Pancreas (tissue), 10 donors: ENCODE measurements at regions not wholly inside any gene's neighbourhood (a gene's known extent, or its start where the extent isn't known, plus 50 kb on each side); places are given as distances from the start of the nearest gene placed in this dataset.

ENCODE experiments used
- ATAC-seq, 4 donors: fragments of 200-7000 bp; cut with Tn5 transposase; one replicate each; pipeline versions ENCODE4 v1.8.0 to v1.9.1; 2020; ENCODE audit warnings: mild to moderate bottlenecking in 4 of 4, moderate library complexity in 4 of 4
- DNase-seq, 6 donors: peaks; one replicate each; pipeline ENCODE4 v3.0.0-alpha.2; 2020
- FAIRE-seq: peaks from 2 replicates; lab custom pipeline; 2012; peaks lifted over from hg19 to GRCh38; lab: Jason Lieb, UNC
- H3K27ac ChIP-seq, 4 donors: fragments of 200-600 bp; sonication (generic); 1 replicate in 3 of 4; 2 replicates in 1 of 4; pipeline versions ENCODE4 v1.5.0 to v1.8.0; 2020
- H3K27me3 ChIP-seq, 4 donors: fragments of 200-600 bp; one replicate each; pipeline ENCODE4 v1.8.0; 2021
- H3K36me3 ChIP-seq, 3 donors: fragments of 200-600 bp; sonication (generic) in 1 of 3; one replicate each; pipeline versions ENCODE4 v1.5.0 to v1.8.0; 2020 to 2021
- H3K4me1 ChIP-seq, 3 donors: fragments of 200-600 bp; one replicate each; pipeline ENCODE4 v1.8.0; 2021
- H3K4me3 ChIP-seq, 4 donors: fragments of 200-600 bp; sonication (generic) in 2 of 4; one replicate each; pipeline versions ENCODE4 v1.5.0 to v1.8.0; 2020 to 2021
- H3K9me3 ChIP-seq, 4 donors: fragments of 200-600 bp; one replicate each; pipeline ENCODE4 v1.8.0; 2021
- WGBS, 2 donors: extraction: QIAGEN DNeasy Blood & Tissue Kit; methylation state at CpG; one replicate each; pipeline ENCODE4 v1.1.7; 2013; 5-methylcytosine and 5-hydroxymethylcytosine counted together
- intact Hi-C, 3 donors: fragments of 100-400 bp; cut with DNase I; formaldehyde crosslinking; loops; one replicate each; pipeline versions ENCODE4 v1.11.1 to v1.14.2; 2022
- TF ChIP-seq, protein P1 (sequence below), 4 donors: fragments of 200-600 bp; sonication (generic) in 3 of 4; IDR thresholded peaks; one replicate each; pipeline versions ENCODE4 v1.5.0 to v1.8.0; 2021; ENCODE audit warnings: antibody characterized with exemption in 4 of 4
- donor health status: healthy with polysubstance abuse.
- donor health status: DM: no; HTN: no; CAD: no; lungs with moderate emphysema.
- donor health status: DM: no; HTN: no; CAD: no.
- donor health status: control.
- donor health status: control.
- donor health status: Bipolar disorder and iron deficiency.
- donor health status: DM: yes; HTN: yes; CAD: no.
- donor health status: DM: no; HTN: no; CAD: no.
- donor health status: DM: no; HTN: no; CAD: no.
- donor health status: DM: yes; HTN: yes; CAD: no.

DNA sequence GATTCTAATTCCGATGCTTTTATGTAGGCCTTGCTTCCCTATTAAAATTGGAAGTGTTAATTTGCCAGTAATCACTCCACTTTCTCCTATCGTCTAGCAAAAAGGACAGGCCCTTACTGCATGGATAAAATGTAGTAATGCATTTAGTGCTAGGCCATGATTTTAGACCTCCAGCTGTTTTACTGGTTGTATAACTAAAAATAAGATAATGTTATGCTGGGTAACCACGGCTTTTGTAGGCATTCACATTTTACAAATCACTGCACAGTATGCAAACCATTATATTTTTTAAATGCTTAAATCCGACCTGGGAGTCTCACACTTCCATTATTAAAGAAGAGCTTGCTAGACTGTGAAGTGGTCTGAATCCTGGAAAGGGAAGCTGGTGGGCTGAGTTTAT is 179.5 kb downstream of the TFAP2A start:
- no peak for ATAC-seq
- H3K36me3 ChIP-seq = no peaks in the 10 kb centered on the region
- TF ChIP-seq, protein P1, sequence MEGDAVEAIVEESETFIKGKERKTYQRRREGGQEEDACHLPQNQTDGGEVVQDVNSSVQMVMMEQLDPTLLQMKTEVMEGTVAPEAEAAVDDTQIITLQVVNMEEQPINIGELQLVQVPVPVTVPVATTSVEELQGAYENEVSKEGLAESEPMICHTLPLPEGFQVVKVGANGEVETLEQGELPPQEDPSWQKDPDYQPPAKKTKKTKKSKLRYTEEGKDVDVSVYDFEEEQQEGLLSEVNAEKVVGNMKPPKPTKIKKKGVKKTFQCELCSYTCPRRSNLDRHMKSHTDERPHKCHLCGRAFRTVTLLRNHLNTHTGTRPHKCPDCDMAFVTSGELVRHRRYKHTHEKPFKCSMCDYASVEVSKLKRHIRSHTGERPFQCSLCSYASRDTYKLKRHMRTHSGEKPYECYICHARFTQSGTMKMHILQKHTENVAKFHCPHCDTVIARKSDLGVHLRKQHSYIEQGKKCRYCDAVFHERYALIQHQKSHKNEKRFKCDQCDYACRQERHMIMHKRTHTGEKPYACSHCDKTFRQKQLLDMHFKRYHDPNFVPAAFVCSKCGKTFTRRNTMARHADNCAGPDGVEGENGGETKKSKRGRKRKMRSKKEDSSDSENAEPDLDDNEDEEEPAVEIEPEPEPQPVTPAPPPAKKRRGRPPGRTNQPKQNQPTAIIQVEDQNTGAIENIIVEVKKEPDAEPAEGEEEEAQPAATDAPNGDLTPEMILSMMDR (IDR thresholded peaks at IDR 0.05) = no peak
- 54 to 56% methylated on average over 4 of the region's 4 CpGs for WGBS, 2 donors
- H3K9me3 ChIP-seq = no peaks in the 10 kb centered on the region
- FAIRE-seq = no peak
- intact Hi-C loops = no loop called here
- H3K4me3 ChIP-seq = no peak overlapping the region
- H3K27me3 ChIP-seq = no peaks in the 10 kb centered on the region
- H3K4me1 ChIP-seq = no peaks in the 10 kb centered on the region
- DNase-seq = no peak
- H3K27ac ChIP-seq = no peak overlapping the region

DNA sequence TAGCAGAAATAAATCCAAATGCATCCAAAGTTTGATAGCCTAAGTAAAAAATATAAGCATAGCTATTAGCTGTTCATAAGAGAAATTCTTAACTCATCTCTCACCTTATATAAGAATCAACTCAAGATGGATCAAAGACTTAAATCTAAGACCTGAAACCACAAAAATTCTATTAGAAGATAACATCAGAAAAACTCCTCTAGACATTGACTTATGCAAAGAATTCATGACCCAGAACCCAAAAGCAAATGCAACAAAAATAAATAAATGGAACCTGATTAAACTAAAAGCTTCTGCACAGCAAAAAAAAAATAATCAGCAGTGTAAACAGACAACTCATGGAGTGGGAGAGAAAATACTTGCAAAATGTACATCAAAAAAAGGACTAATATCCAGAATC is 184.3 kb downstream of the TFAP2A start:
- intact Hi-C loops = no loop called here
- no peak for DNase-seq
- no peak for FAIRE-seq

DNA sequence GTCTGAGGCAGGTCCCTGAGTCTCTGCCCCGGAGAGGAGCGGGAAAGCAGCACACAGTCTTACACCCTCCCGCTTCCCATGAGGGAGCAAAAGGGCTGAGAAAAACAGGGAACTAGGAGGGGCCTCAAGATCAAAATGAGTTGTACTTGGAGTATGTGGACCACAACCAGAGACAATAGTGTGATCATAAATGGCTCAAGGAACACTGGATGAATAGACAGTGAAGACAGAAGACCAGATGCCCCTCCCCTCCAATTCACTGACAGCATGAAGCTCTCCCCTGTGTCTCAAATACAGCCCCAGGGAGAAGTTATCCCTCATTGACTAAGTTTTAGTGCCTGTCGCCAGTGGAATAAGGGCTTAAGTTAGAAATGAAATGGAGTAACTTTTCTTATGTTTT is 191.0 kb downstream of the TFAP2A start:
- DNase-seq = no peak
- no peak for ATAC-seq
- no peak for FAIRE-seq
- intact Hi-C loops = no loop called here
- Histone ChIP-seq H3K27ac (no peak overlapping the region), H3K4me1 (no peaks in the 10 kb centered on the region), H3K9me3 (no peaks in the 10 kb centered on the region), H3K36me3 (no peaks in the 10 kb centered on the region), H3K4me3 (no peak overlapping the region), H3K27me3 (peaks cover 0 to 7% (median 0%) of the 10 kb centered on the region in 4 donors)
- 65 to 77% methylated on average over 4 of the region's 4 CpGs for WGBS, 2 donors
- TF ChIP-seq, protein P1 (IDR thresholded peaks at IDR 0.05) = no peak

More for the DNA sequence above, 184.3 kb downstream of the TFAP2A start:
- H3K27me3 ChIP-seq = no peaks in the 10 kb centered on the region
- no peak overlapping the region for H3K27ac ChIP-seq
- no peaks in the 10 kb centered on the region for H3K9me3 ChIP-seq
- no peak for ATAC-seq
- TF ChIP-seq, protein P1 (IDR thresholded peaks at IDR 0.05) = no peak
- H3K36me3 ChIP-seq = no peaks in the 10 kb centered on the region
- H3K4me1 ChIP-seq = no peaks in the 10 kb centered on the region
- H3K4me3 ChIP-seq = no peak overlapping the region

DNA sequence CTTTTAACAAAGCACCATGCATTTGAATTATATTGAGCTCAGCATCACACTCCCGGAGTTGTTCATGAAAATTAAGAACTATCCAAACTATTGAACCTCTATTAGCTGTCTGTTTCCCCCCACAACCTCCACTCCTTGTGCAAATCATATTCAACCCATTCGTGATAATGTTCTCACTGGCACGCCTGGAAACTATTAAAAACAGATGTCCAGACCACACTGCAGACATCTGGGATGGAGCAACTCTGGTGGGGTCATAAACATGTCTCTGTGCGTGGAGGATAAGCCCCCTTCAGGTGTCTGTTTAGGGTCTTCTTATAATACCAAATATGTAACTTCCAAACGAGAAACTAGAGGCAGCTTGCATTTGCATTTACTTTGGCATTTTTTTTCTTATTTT is 193.7 kb downstream of the TFAP2A start:
- intact Hi-C loops = no loop called here
- no peak overlapping the region for H3K27ac ChIP-seq
- no peak for FAIRE-seq
- peaks cover 0 to 7% (median 0%) of the 10 kb centered on the region in 4 donors for H3K27me3 ChIP-seq
- WGBS, 2 donors = 53 to 69% methylated on average over 5 of the region's 5 CpGs
- H3K4me3 ChIP-seq = no peak overlapping the region
- no peaks in the 10 kb centered on the region for H3K36me3 ChIP-seq
- no peaks in the 10 kb centered on the region for H3K4me1 ChIP-seq
- no peak for ATAC-seq
- no peak for DNase-seq
- no peaks in the 10 kb centered on the region for H3K9me3 ChIP-seq
- TF ChIP-seq, protein P1 (IDR thresholded peaks at IDR 0.05) = no peak

DNA sequence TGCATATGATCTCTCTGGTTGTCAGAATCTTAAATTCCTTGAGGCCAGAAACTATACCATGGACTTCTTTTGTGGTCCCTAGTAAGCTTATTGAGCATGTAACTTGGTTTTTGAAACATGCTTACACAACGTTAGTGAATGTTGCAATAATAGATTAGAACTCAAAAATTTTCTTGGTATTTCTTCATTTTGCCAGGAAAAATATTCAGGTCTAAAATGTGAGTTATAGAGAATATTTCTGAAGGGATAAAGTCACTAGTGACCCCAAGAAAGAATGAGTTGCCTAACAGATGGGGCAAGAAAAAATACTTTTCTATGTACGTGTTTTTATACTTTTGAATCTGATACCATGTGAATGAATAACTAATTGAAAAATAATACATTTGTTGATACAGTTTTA is 195.4 kb downstream of the TFAP2A start:
- ATAC-seq (no peak), DNase-seq (no peak), FAIRE-seq (no peak)
- H3K4me3 ChIP-seq = no peak overlapping the region
- TF ChIP-seq, protein P1 (IDR thresholded peaks at IDR 0.05) = no peak
- no peaks in the 10 kb centered on the region for H3K9me3 ChIP-seq
- H3K27me3 ChIP-seq = peaks cover 0 to under 1% (median 0%) of the 10 kb centered on the region in 4 donors
- no peak overlapping the region for H3K27ac ChIP-seq
- WGBS, 2 donors = 61 to 64% methylated on average over 2 of the region's 2 CpGs
- H3K4me1 ChIP-seq = no peaks in the 10 kb centered on the region
- intact Hi-C loops = no loop called here
- H3K36me3 ChIP-seq = no peaks in the 10 kb centered on the region
